Heart left ventricle (tissue), 13 donors: ENCODE measurements at regions not wholly inside any gene's neighbourhood (a gene's known extent, or its start where the extent isn't known, plus 50 kb on each side); places are given as distances from the start of the nearest gene placed in this dataset.

Experiments used
- POLR2A ChIP-seq, 2 donors: fragments of 450-650 bp; IDR thresholded peaks; one replicate each; pipeline ENCODE4 v1.6.1; 2017; ENCODE audit warnings: antibody characterized with exemption in 2 of 2, mild to moderate bottlenecking in 2 of 2, moderate library complexity in 2 of 2
- TF ChIP-seq, protein P1 (sequence below), 12 donors: fragments of 200-600 bp; sonication (generic) in 4 of 12; IDR thresholded peaks; one replicate each; pipeline versions ENCODE4 v1.5.0 to v1.8.0; 2018 to 2022; ENCODE audit warnings: antibody characterized with exemption in 12 of 12, mild to moderate bottlenecking in 5 of 12
- donor health status: ischemic (EF 13 %, LVEDD 7.1; RV severe dilation, severe dysfunction).
- donor health status: DM: no; HTN: yes; CAD: no.
- donor health status: DM: no; HTN: no; CAD: no.
- donor health status: ischemic (EF 25% LVEDD 6.9; RV normal size, moderate dysfunction).
- donor health status: ischemic (EF 25% LVEDD 5.7; RV mildly dilated, moderate dysfunction).
- donor health status: ischemic (EF 35%, LVEDD 5.7; RV mildly dilated, moderate dysfunction).
- donor health status: nonischemic (EF 11% LVEDD 7.7; RV severe dilation, severe dysfunction).
- donor health status: DM: yes; HTN: yes; CAD: no.
- donor health status: PGD.
- donor health status: ischemic (EF 29% LVEDD 5.4; RV normal size, mild dysfunction).
- donor health status: nonischemic (EF 23%, LVEDD 6.1; RV moderate dilation, normal function).

DNA sequence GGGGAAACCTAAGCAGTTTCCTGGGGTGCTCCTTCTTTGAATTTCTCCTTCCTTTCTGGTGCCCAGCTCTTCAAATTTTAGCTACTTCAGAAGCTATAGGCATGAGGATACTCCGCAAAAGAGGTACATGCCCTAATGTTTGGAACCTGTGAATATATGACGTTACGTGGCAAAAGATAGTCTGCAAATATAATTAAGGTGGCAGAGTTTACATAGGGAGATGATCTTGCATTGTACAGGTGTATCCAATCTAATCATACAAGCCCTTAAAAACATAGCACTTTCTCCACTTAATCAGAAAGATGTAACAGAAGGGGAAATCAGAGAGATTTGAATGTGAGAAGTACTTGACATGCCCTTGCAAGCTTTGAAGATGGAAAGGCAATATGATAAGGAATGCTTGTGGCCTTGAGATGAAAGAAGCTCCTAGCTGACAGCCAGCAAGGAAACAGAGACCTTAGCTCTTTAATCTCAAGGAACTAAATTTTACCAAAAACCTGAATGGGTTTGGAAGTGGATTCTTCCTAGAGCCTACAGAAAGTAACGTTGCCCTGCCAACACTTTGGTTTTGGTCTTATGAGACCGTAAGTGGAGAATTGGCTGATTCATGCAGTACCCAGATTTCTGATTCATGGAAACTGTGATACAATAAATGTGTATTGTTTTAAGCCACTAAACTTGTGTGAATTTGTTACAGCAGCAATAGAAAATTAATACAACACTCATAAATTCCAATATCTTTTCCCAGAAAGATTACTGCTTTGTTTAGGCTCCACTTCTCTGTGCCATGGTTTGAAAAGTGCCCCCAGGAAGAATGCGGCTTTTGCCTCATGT, 268.4 kb downstream of the FAM170A start:
- TF ChIP-seq, protein P1, sequence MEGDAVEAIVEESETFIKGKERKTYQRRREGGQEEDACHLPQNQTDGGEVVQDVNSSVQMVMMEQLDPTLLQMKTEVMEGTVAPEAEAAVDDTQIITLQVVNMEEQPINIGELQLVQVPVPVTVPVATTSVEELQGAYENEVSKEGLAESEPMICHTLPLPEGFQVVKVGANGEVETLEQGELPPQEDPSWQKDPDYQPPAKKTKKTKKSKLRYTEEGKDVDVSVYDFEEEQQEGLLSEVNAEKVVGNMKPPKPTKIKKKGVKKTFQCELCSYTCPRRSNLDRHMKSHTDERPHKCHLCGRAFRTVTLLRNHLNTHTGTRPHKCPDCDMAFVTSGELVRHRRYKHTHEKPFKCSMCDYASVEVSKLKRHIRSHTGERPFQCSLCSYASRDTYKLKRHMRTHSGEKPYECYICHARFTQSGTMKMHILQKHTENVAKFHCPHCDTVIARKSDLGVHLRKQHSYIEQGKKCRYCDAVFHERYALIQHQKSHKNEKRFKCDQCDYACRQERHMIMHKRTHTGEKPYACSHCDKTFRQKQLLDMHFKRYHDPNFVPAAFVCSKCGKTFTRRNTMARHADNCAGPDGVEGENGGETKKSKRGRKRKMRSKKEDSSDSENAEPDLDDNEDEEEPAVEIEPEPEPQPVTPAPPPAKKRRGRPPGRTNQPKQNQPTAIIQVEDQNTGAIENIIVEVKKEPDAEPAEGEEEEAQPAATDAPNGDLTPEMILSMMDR (IDR thresholded peaks at IDR 0.05), result no peak
- no peak for TF ChIP-seq POLR2A (IDR thresholded peaks at IDR 0.05)
